NCI-H526 (cell line): ENCODE measurements at regions not wholly inside any gene's neighbourhood (a gene's known extent, or its start where the extent isn't known, plus 50 kb on each side); places are given as distances from the start of the nearest gene placed in this dataset.

Experiments
- DNase-seq, 2 experiments: peaks; one replicate each; lab custom pipeline; 2025; lab: John Stamatoyannopoulos, UW

- DNase-seq = no peak
Measured at GRCh38 chr3:31378231-31378630, 154.5 kb upstream of the STT3B start.

GRCh38 chr3:31379598-31379997 lies 153.1 kb upstream of the STT3B start:
- DNase-seq = no peak

- DNase-seq = peak in 1 of 2 experiments; percentile 6
Measured at GRCh38 chr3:31382856-31383255, 149.9 kb upstream of the STT3B start.

- DNase-seq = no peak
Measured at GRCh38 chr3:31384117-31384516, 148.6 kb upstream of the STT3B start.

- no peak for DNase-seq
Measured at GRCh38 chr3:31389939-31390338, 142.8 kb upstream of the STT3B start.

- DNase-seq = no peak
Measured at GRCh38 chr3:31390466-31390865, 142.3 kb upstream of the STT3B start.

- no peak for DNase-seq
Measured at GRCh38 chr3:31391150-31391549, 141.6 kb upstream of the STT3B start.

GRCh38 chr3:31392568-31392967 lies 140.2 kb upstream of the STT3B start:
- no peak for DNase-seq

GRCh38 chr3:31399271-31399670 lies 133.5 kb upstream of the STT3B start:
- no peak for DNase-seq

- DNase-seq = no peak
Measured at GRCh38 chr3:31402117-31402516, 130.6 kb upstream of the STT3B start.

GRCh38 chr3:31403197-31403596 lies 129.5 kb upstream of the STT3B start:
- no peak for DNase-seq

- DNase-seq = no peak
Measured at GRCh38 chr3:31404871-31405270, 127.9 kb upstream of the STT3B start.

- no peak for DNase-seq
Measured at GRCh38 chr3:31405515-31405914, 127.2 kb upstream of the STT3B start.

GRCh38 chr3:31406896-31407295 lies 125.8 kb upstream of the STT3B start:
- no peak for DNase-seq

- no peak for DNase-seq
Measured at GRCh38 chr3:31407665-31408064, 125.1 kb upstream of the STT3B start.

- DNase-seq = no peak
Measured at GRCh38 chr3:31408720-31409119, 124.0 kb upstream of the STT3B start.

- no peak for DNase-seq
Measured at GRCh38 chr3:31409389-31409788, 123.3 kb upstream of the STT3B start.

GRCh38 chr3:31409866-31410265 lies 122.9 kb upstream of the STT3B start:
- DNase-seq = no peak

- no peak for DNase-seq
Measured at GRCh38 chr3:31410411-31410810, 122.3 kb upstream of the STT3B start.

- no peak for DNase-seq
Measured at GRCh38 chr3:31412832-31413231, 119.9 kb upstream of the STT3B start.

- no peak for DNase-seq
Measured at GRCh38 chr3:31413515-31413914, 119.2 kb upstream of the STT3B start.

- DNase-seq = no peak
Measured at GRCh38 chr3:31416980-31417379, 115.7 kb upstream of the STT3B start.

GRCh38 chr3:31417486-31417885 lies 115.2 kb upstream of the STT3B start:
- DNase-seq = no peak

- DNase-seq = no peak
Measured at GRCh38 chr3:31420311-31420710, 112.4 kb upstream of the STT3B start.
